ENCODE measurements at regions not wholly inside any gene's neighbourhood (a gene's known extent, or its start where the extent isn't known, plus 50 kb on each side); places are given as distances from the start of the nearest gene placed in this dataset.

DNA sequence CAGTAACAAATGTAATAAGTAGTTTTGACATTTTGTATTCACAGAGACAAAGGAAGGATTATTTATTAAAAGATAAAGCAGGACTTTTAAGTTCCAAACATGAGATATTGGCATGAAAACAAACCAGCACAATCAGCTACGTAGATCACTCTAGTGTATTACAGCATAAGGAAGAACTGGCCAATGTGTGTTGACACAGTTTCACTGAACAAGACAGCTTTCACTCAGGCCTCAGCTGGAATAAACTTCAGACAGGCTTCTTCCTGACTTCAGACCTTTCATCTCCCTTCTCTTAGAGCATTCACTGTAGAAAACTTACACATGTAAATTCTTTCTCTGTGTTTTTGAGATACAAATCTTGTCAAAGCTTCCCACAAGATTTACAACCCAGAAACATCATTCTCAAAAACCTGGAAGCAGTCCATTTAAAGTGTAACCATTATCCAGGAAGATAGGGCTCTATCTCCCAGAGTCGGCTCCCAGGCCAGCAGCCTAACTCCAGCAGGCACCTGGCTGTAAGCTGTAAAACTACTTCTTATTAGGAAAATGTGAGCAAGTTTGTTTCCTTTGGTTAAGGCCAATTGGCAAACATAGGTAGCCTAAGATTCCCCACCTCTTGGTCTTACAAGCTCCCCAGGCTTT lies 768.3 kb upstream of the CDH7 start:
- no peak for DNase-seq

DNA sequence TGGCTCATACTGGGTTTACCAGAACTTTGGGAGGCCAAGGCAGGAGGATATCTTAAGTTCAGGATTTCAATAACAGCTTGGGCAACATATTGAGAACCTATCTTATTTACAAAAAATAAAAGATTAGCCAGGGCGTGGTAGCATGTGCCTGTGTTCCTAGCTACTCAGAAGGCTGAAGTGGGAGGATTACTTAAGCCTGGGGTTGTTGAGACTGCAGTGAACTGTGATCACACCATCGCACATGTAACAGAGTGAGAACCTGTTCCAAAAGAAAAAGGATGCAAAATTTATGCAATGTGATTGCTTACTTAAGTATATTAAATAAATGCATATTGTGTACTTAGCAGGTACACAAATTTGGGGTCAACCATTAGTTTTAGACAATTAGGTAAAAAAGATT lies 768.9 kb upstream of the CDH7 start:
- no peak for DNase-seq

- DNase-seq = no peak
Measured at GRCh38 chr18:64979791-64980190, 771.0 kb upstream of the CDH7 start.

DNA sequence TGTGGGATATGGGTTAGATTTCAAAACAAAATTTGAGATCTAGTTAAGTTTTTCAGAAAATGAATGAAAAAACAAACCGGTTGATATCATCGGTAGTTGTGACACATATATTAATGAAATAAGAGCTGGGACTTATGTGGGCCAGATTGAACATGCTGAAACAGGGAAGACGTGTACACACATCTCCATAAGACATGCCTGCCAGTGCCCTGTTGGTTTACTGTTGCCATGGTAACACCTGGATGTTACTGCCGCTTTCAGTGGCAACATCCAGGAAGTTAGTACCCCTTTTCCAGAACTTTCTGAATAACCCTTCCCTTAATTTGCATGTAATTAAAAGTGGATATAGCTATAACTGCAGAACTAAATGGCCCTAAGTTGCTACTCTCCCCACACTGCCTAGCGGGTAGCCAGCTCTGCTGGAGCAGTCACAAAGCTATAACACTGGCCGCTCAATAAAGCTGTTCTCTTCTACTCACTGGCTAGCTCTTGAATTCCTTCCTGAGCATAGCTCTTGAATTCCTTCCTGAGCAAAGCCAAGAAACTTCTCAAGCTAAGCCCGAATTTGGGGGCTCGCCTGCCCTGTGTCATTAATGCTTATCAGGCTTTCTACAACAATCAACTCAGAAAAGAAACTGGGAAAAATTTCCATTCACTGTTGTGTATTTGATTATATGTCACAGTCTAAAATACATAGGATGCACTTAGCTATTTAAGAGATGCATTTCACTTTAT lies 776.3 kb upstream of the CDH7 start:
- no peak for DNase-seq

- DNase-seq = no peak
Measured at GRCh38 chr18:64972545-64972944, 778.3 kb upstream of the CDH7 start.

GRCh38 chr18:64966667-64967066 lies 784.1 kb upstream of the CDH7 start:
- DNase-seq = no peak

- no peak for DNase-seq
Measured at GRCh38 chr18:64956465-64956864, 794.3 kb upstream of the CDH7 start.

DNA sequence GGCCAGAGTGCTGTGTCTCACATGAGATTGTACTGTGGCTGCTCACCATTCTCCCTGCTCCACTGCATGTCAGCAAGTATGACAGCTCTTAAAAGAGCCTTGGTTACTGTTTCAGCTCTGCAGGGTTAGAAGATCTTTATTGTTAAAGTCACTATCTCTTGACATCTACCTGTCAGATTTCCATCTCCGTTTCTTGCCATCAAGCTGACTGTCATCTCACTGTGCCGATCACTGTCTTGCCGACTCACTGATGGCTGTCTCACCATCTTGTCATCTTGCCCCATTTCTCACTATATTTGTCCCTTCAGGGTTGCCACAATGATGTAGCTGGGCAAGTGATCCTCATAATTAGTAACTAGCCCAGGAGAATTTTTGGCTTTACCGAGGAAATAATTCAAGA lies 800.9 kb upstream of the CDH7 start:
- no peak for DNase-seq

GRCh38 chr18:64936671-64937070 lies 787.8 kb upstream of the LINC00305 start:
- DNase-seq = no peak

GRCh38 chr18:64929036-64929435 lies 780.1 kb upstream of the LINC00305 start:
- DNase-seq = no peak

GRCh38 chr18:64919971-64920570 lies 771.2 kb upstream of the LINC00305 start:
- no peak for DNase-seq

GRCh38 chr18:64918851-64919250 lies 770.0 kb upstream of the LINC00305 start:
- DNase-seq = no peak

DNA sequence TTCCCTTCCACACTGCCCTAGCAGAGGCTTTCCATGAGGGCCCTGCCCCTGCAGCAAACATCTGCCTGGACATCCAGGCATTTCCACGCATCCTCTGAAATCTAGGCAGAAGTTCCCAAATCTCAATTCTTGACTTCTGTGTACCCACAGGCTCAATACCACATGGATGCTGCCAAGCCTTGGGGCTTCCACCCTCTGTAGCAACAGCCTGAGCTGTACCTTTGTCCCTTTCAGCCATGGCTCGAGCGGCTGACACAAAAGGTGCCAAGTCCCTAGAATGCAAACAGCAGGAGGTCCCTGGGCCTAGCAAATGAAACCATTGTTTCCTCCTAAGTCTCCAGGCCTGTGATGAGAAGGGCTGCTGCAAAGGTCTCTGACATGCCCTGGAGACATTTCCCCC lies 744.5 kb upstream of the LINC00305 start:
- DNase-seq = no peak

- DNase-seq = no peak
Measured at GRCh38 chr18:64888956-64889355, 740.1 kb upstream of the LINC00305 start.

GRCh38 chr18:64886995-64887394 lies 738.1 kb upstream of the LINC00305 start:
- DNase-seq = no peak

DNA sequence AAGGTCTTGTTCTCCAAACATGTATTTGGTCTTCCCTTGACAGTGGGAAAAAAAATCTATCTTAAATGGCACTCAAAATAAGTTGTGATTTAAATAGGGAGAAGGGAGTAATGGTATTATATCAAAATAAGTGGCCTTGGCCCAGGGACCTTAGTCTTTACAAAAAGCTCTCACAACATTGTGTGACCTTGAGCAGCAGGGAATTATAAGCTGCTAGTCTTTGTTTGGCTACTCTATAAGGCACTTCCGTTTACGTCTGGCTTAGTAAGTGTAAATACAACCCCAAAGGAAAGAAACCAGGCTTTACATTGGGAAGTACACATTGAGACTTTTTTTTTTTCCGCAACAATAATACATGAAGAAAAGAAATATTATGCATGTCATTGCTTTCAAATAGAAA lies 734.0 kb upstream of the LINC00305 start:
- no peak for DNase-seq

- no peak for DNase-seq
Measured at GRCh38 chr18:64876833-64877232, 727.9 kb upstream of the LINC00305 start.

- no peak for DNase-seq
Measured at GRCh38 chr18:64872710-64873458, 724.0 kb upstream of the LINC00305 start.

DNA sequence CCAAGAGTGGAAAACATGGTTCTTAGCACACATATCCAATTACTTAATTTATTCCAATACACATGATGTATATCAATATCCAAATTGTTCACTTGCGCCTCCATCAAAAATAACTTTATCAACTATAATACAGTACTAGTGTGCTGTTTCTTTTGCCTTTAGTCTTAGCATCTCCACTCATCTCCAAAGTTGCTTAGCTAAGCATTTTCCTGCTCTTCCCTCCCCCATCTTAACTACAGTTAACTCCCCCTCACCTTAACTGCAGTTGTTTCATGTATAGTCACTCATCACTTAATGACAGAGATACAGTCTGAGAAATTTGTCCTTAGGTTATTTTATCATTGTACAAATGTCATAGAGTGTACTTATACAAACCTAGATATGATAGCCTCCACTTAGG lies 705.2 kb upstream of the LINC00305 start:
- no peak for DNase-seq

- no peak for DNase-seq
Measured at GRCh38 chr18:64852281-64852680, 703.4 kb upstream of the LINC00305 start.

DNA sequence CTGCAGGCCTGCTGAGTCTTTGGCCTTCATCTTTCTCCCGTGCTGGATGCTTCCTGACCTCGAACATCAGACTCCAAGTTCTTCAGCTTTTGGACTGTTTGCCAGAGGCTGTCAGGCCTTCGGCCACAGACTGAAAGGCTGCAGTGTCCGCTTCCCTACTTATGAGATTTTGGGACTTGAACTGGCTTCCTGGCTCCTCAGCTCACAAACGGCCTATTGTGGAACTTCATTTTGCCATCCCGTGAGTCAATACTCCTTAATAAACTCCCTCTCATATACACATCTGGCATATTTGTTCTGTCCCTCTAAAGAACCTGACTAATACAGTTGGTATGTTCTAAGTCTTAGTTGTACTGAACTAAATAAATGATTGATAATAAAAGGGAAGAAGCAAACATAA lies 702.8 kb upstream of the LINC00305 start:
- DNase-seq = no peak

GRCh38 chr18:64850791-64851190 lies 701.9 kb upstream of the LINC00305 start:
- no peak for DNase-seq

DNA sequence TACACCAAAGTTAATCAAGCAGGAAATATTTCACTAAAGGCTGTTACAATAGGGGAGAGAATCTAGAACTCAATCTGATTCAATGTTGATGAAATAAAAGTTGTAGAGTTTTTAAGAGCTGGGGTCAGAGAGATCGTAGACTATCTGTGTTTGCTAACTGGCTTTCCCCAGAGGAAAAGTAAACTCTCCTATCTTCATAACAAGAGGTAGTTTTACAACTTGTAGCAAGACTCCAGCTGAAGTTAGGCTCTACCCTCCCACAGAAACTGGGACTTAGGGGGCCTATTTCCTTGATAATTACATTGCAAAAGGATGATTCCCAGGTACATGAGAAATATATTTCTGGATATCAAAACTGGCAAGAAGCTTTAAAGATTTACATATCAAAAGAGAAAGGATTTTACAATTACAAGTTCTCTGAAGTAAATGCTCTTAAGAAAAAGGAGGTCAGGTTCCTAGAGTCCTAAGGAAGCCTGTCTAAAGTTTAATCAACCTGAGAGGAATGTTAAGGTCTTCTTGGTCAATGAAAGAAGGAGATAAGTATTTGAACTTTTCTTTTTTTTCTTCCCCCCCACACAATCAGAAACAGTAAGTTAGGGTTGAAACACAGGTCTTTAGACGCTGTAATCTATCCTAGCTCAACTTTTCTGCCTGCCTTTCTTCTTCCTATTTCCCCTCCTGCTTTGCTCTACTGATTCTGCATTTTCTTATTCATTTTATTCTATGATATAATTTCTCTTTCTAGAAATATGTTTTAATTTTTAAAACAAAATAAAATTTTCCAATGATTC lies 692.2 kb upstream of the LINC00305 start:
- no peak for DNase-seq

Measured in KG1 (cell line).